NCI-H1048 (cell line): ENCODE measurements at regions not wholly inside any gene's neighbourhood (a gene's known extent, or its start where the extent isn't known, plus 50 kb on each side); places are given as distances from the start of the nearest gene placed in this dataset.
"Not testable (repeated sequence)": the region's sequence is repeated elsewhere in the genome, so short reads cannot be mapped to it uniquely, and the experiment has no call there.

Experiments
- DNase-seq: peaks from one replicate; lab custom pipeline; 2025; lab: John Stamatoyannopoulos, UW

DNA sequence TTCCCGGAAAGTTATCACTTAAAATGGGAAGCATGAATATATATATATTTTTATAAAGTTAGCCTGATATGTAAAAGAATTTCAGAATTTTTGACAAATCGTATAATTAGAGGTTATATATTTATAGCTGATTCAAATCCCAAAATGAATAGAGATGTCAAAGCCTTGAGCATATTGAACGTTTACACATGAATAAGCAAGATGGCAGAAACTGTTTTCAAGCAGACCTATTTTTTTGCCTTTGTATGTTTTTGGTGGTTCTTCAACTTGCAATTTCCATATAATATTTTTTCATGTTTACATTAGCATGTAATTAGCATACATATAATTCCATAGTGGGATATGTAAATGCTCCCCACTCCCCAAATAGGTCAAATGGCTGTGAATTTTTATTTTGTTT, 189.9 kb downstream of the PRL start:
- no peak for DNase-seq

DNA sequence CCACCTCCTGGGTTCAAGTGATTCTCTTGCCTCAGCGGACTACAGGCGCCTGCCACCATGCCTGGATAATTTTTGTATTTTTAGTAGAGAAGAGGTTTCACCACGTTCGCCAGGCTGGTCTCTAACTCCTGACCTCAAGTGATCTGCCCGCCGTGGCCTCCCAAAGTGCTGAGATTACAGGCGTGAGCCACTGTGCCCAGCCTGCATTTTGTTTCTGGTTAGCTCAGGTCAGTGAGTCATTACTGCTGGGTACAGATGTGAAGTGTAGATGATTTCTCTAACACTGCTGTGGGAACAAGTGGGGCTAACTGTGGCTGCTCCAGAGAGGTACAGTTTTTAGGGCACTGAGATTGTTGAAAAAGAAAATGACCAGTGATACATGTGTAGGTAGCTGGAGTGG, 188.6 kb downstream of the PRL start:
- DNase-seq, result no peak

DNA sequence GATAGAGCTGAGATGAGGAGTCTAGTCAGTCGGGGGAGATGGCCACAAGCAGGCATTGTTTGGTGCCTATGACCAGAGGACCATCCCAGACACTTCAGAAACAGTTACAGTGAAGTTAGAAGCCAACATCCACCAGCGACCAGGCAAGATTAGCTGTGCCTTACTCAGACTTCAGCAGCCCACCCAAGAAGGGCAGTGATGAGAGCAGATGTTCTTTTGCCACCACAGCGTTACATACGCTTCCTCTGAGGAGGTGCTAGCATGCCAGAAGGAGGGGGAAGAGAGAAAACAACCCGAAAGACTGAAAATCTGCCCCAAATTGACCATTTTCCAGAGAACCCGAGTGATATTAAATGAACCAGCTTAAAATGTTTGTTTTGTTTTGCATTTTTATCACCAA, 186.8 kb downstream of the PRL start:
- DNase-seq, result no peak

DNA sequence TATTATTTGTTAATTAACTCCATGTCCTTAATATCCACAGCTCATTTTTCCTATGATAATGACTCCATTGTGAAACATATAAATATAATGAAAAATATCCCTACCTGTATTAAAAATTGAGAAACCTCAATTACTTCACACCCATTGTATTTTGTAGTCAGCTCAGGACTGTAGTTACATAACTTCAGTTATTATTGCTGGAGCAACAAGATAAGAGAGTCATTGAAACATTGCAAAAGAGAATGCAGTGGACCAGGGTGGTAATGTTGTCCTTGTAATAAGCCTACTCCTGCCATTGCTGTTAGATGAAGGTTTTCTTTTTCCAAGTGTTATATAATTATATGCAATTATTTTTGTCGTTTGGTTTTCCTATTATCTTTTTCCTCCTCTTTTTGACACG, 184.4 kb downstream of the PRL start:
- no peak for DNase-seq

DNA sequence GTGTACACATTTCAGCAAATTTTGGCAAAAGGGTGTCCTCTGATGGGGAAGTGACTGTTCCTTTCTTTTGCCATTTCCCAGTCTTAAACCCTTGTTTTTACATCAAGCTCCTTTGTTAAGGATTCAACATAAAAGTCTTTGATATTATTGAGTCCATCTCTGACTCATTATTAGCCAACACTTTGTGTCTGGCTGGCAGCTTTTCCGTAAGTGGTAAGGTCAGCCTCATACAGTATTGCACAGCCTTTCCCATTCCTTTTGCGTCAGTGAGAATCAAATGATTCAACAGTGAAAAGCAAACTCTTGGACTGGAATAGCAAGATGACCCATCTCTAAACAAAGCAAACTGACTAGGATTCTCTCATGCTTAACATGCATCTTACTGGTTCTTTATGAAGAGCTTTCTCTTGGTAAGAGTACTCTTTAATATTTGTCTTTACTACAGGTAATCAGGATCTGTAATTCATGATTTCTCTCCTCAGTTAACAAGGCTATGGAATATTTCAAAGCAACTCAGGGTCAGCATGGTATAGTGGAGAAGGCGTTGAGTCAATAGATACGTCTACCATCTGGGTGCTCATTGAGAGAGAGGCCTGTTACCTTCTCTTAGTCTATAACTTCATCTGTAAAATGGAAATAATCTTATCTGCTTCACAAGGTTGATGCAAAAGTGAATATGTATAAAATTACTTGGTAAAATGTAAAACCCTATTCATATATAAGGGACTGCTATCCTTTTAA, 183.6 kb downstream of the PRL start:
- DNase-seq, result no peak

DNA sequence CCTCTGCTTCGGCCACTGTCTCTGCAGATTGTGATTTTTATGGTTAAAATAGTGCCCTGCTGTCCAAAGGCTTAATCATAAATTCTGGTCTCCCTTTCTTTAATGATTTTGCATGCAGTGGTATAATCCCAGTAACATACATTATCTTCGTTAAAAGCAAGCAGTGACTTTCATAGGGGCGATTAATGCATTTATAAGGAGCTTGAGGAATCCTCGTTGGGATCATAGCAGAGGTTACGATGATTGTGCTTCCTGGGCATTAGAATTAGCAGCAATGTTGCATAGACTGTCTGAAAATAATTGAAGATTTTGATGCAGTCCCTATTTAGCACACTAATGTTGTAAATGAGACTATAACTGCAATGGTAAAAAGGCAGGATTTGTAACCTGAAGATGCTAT, 181.3 kb downstream of the PRL start:
- DNase-seq, result no peak

DNA sequence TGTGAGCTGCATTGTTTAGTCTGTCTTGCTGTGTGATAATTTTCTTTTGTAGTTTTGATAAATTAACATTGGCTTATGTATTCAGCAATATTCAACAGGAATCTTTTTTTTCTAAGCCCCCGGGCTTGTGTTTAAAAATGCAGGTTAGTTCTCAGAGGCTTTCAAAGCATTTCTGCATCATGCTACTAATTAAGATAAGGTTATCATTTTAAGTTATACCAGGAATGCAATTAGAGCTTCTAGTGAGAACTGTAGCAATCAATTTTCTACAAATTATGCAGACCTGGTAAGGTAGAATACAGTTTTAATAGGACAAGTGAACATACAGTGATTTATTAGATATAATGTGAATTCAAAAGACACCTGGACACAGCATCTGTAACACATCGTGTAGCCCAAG, 179.2 kb downstream of the PRL start:
- DNase-seq, result no peak

DNA sequence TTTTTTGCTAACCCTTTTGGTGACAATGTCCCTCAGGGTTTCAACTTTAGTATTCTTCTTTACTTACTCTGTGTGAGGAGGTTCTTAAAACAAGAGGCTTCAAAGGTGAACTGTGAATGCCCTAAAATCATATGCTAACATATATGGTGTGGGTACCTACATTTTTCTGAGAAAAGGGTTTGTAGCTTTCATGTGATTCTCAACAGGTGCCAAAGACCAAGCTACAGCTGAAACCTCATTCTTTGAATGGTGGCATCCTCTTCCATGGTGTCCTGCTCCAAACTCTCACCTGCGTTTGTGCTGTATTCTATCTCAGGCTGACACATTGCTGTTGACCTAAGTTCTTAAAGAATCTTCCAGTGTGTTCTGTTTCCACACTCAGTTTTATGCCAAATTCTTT, 177.3 kb downstream of the PRL start:
- no peak for DNase-seq

DNA sequence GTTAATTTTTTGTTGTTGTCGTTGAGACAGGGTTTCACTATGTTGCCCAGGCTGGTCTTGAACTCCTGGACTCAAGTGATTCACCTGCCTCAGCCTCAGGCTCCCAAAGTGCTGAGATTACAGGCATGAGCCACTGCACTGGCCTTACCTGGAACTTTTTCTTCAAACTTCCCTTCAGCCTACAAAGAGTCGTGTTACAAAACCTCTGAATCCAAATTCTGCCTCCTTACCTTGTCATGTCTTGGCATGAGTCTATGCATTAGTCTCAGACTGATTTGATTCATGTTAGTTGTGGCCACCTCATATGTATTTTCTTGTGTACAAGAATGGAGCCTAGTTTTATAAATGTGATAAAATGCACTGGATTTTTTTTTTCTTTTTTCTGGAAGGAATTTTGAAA, 172.1 kb downstream of the PRL start:
- DNase-seq, result no peak

DNA sequence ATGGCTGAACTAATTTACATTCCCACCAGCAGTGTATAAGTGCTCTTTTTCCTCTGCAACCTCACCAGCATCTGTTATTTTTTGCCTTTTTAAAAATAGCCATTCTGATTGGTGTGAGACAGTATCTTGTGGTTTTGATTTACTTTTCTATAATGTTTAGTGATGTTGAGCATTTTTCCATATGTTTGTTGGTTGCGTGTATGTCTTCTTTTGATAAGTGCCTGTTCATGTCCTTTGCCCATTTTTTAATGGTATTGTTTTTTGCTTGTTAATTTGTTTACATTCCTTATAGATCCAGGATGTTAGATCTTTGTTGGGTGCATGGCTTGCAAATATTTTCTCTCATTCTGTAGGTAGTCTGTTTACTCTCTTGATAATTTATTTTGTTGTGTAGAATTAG, 169.9 kb downstream of the PRL start:
- no peak for DNase-seq

DNA sequence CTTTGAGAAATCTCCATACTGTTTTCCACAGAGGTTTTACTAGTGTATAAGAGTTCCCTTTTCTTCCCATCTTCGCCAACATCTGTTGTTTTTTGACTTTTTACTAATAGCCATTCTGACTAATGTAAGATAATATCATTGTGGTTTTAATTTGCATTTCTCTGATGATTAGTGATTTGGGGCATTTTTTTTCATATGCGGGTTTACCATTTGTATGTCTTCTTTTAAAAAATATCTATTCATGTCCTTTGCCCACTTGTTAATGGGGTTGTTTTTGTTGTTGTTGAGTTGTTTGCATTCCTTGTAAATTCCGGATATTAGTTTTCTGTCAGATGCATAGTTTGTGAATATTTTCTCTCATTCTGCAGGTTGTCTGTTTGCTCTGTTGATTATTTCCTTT, 167.1 kb downstream of the PRL start:
- no peak for DNase-seq

DNA sequence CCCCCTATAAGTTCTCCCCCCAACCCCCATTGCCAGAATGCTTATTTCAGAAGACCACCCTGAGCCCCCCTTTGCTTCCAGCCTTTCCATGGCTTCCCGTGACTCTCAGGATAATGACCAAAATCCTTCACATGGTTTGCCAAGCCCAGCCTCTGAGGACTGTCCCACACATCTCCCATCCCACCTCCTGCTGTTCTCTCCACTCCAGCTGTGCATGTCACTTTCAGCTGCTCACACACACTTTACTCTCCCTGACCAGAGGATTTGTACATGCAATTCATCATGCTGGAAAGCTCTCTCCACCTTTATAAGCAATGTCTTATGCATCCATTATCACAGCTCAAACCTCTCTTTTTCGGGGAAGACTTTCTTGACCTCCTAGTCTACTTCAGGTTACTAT, 164.2 kb downstream of the PRL start:
- no peak for DNase-seq

DNA sequence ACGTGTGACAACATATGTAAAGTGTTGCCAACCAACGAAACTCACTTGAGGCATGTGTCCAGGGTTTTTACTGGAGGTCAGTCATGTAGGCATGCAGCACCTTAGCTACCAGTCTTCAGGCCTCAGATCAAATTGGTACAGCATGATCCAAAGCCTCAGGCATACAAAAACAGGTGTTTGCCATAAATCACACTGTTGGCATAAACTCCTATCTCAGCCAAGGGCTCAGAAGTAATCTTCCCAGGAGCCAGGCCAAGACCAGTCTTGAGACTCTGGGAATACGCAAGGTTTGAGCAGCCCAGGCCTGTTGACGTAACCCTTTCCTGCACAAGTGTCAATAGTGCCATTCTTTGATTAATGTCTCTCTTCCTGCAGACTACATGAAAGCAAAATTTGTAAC, 163.5 kb downstream of the PRL start:
- no peak for DNase-seq

DNA sequence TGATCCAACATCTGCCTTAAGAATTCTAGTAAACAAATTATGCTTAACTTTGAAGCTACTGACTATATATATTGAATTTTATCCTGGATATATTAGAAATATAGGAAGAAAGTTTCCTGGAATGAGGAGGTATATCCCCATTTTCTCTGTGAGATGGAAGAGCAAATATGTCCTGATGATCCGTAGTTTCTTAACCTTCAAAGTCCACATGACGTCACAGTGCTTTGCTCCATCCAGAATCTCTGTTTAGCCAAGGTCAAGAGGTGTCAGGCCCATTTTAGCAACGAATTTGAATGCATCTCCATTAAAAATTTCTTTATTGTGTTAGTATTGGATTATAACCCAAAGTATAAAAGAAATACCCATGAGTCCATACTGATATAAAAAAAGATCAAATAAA, 162.5 kb downstream of the PRL start:
- no peak for DNase-seq

DNA sequence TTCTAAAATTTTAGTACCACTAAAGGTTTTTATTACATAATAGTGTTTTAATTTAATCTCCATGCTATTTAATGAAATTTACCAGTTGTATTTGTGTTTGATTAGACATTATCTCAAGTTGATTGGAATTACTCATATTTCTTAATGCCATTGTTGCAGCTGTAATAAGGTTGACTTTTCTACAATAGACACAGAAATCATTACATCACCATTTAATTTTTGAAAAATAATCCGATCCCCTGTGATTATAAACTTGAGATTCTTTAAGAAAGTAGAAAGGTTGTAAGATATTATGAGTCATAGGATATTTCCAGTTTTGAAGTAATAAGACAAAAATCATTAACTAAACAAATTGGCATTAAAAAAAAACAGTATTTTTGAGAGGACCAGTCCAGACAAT, 161.4 kb downstream of the PRL start:
- no peak for DNase-seq

DNA sequence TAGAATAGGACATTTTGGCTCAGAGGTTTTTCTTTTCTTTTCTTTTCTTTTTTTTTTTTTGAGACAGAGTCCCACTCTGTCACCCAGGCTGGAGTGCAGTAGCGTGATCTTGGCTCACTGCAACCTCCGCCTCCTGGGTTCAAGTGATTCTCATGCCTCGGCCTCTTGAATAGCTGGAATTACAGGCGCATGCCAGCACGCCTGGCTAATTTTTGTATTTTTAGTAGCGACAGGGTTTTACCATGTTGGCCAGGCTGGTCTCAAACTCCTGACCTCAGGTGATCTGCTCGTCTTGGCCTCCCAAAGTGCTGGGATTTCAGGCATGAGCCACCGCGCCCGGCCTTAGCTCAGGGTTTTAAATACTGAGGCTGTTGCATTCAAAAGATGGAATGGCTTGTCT, 156.1 kb downstream of the PRL start:
- not testable (repeated sequence) for DNase-seq

DNA sequence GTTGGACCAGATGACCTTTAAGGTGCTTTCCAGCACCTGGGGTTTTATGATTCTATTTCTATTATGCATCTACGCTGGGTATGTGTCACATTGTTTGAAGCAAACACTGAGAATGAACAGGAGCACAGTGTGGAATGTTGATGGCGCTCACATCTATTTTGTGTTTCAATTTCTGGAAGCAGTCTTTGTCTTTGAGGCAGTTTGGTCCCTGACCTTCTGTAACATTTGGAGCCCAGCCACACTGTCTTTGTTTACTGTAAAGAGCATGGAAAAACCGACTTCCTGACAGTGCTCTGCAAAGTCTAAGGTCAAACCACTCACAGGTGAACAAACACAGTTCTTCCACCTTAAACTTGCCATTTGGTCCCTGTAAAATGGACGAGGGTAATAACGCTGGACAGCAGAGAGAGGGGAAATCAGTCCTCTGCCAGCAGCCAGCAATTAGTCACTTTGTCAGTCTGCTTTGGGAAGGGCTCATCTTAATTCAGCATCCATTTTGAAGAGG, 155.5 kb downstream of the PRL start:
- DNase-seq, result no peak

DNA sequence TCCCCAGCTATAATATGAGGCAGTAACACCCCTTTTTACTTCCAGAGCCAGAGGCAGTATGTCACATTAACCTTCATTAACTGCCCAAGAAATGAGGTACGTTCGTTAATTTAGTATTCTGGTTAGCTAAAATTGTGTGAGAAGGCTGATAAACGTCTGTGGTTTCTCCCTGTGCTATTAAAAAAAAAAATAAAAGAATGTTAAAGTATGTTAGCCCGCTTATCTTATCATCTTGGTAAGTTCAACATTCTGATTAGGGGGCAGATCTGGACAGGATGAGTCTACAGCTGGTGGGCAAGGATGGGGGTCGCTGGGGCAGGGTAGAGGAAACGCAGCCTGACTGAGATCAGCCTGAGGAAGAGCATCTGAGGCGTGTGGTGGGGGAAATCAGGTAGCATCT, 154.0 kb downstream of the PRL start:
- no peak for DNase-seq

DNA sequence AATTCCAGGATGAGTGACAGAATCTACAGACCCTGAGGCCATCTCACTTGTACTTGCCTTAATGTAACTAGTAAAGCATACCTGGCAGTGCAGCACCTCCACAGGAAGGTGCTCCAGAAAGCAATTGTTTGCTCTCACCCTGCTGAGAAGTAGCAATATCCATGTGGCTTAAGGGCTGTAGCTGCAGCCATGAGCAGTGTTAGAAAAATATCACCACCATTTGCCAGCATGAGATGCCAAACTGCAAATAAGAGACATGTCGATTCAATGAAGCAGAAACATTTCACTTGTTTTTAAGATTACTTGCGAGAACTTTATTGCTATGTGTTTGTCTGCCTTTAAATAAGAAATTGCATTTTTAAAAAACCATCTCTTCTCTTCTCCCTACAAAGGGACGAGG, 151.5 kb downstream of the PRL start:
- no peak for DNase-seq

DNA sequence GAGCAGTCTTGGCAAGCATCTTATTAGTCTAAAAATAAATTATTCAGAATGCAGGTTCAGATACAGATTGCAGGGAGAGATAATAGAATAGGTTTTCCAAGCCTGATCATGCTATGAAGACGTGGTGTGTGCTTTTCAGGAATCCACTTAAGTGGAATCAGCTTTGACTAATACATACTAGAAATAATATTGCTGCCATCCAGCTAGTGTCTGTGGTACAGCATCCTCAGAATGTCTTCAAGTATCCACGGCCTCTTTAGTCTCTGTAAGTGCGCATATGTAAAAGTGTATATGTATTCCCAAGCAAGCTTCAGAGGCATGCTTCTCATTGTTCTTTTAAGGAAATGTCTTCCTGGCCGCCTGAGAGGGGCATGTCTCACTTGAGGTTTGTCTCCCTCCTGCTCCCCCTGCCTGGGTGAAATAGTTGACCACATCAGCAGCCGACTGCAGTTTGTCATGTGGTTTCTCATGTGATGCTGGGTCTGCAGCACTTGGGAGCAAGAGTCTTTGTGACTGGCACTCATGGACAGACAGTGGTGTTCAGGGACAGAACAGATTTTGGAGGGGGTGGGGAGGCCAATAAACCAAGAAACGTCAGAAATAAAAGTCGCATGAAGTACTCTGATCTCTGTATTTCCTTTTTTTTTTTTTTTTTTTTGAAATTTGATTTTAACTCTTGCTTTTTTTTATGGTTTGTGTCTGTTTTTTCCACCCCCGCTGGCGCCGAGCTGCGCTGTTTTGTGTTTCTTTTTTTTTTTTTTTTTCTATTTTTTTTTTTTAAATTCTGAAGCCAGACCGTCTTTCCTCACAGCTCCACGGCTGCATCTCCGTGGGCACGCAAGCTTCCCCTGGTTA, 150.8 kb downstream of the PRL start:
- no peak for DNase-seq

DNA sequence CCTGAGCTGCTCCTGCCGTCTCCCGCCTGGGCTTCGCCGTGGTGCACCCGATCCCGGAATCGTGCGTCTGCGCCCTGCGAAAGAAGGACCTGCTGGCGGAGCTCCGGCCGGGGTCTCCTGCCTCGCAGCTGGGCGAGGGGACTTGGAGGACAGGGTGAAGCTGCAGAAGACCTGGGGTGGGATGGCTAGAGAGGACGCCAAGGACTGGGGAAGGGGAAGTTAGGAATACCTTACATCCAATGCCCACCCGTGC, 150.2 kb downstream of the PRL start:
- no peak for DNase-seq

DNA sequence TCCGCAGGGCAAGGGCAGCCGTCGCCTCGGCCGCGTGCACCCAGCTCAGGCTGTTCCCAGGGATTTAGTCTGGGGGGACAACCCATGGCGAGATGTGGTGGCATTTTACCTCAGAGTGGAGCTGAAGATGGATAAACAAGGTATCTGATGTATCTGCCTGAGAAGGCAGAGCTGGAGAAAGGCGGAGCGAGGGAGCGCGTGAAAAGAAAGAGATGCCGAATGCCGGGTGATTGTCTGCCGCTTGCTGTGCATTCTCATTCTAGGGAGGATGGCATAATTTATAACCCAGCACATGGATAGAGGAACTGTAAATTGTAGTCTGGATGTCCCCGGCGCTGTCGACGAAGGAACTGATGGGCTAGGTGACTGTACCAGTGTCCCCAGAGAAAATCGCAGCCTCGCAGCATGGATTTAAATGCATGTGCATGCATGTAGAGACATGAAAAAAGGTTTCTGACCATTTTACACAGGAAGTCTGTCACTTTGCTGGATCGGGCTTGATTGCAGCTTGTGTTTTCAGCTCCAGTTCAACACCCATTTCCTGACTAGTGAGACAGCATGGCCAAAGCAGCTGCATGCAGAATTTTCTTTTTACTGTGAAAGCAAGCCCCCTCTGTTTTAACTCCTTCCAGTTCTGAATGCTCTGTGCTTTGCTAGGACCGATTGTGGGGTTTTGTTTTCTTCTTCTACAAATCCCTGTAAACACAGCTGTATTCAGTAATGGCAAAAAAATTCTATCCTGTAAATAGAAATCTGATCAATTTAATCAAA, 149.7 kb downstream of the PRL start:
- DNase-seq, result no peak
